H1 (cell line): ENCODE measurements at regions not wholly inside any gene's neighbourhood (a gene's known extent, or its start where the extent isn't known, plus 50 kb on each side); places are given as distances from the start of the nearest gene placed in this dataset.

Experiments used
- CHD7 ChIP-seq: fragments of 300-600 bp; sonication (generic); IDR thresholded peaks from 2 replicates; pipeline ENCODE4 v1.7.1; 2012; ENCODE audit warnings: low read length, moderate library complexity, mild to moderate bottlenecking, inconsistent platforms; ENCODE audit not compliant: insufficient replicate concordance

- peak; percentile 1 for TF ChIP-seq CHD7
Observed at GRCh38 chr1:146387750-146388469, 159.1 kb upstream of the NOTCH2NLA start (continued).
